Uterus (tissue), 2 donors: ENCODE measurements at regions not wholly inside any gene's neighbourhood (a gene's known extent, or its start where the extent isn't known, plus 50 kb on each side); places are given as distances from the start of the nearest gene placed in this dataset.

ENCODE experiments used
- CTCF ChIP-seq, 4 experiments: fragments of 200-600 bp in 2 of 4; fragments of 450-650 bp in 2 of 4; sonication (generic) in 2 of 4; IDR thresholded peaks; one replicate each; pipeline ENCODE4 v1.5.1; 2016 to 2019; ENCODE audit warnings: antibody characterized with exemption in 4 of 4, mild to moderate bottlenecking in 2 of 4, moderate library complexity in 1 of 4
- POLR2A ChIP-seq, 2 donors: fragments of 450-650 bp; IDR thresholded peaks; one replicate each; pipeline ENCODE4 v1.6.1; 2016; ENCODE audit warnings: antibody characterized with exemption in 2 of 2, mild to moderate bottlenecking in 1 of 2, moderate library complexity in 1 of 2

- TF ChIP-seq CTCF (IDR thresholded peaks at IDR 0.05) (no peak), POLR2A (IDR thresholded peaks at IDR 0.05) (no peak)
Observed at GRCh38 chr18:11425211-11425610, 184.2 kb upstream of the SLC35G4 start.
